ENCODE measurements at regions not wholly inside any gene's neighbourhood (a gene's known extent, or its start where the extent isn't known, plus 50 kb on each side); places are given as distances from the start of the nearest gene placed in this dataset.

- no peaks in the 10 kb centered on the region for H3K9me3 Mint-ChIP-seq
- no peak overlapping the region for H3K4me3 Mint-ChIP-seq
- no peaks in the 10 kb centered on the region for H3K4me1 Mint-ChIP-seq
- no peaks in the 10 kb centered on the region for H3K36me3 Mint-ChIP-seq (ENCODE audit: low read depth)
- H3K27ac Mint-ChIP-seq = no peak overlapping the region
- TF ChIP-seq CTCF (IDR thresholded peaks at IDR 0.05) = no peak
- ChIA-PET POLR2A (no interaction called here), CTCF (no interaction called here)
- peaks cover 9% of the 10 kb centered on the region for H3K27me3 Mint-ChIP-seq
- no peak for DNase-seq
- ATAC-seq (ENCODE audit: low read depth) = no peak
- intact Hi-C loops (cut with micrococcal nuclease) = no loop called here
These were observed 184.8 kb downstream of the TXNL1 start for GRCh38 chr18:56453631-56454030.

- H3K4me3 Mint-ChIP-seq = no peak overlapping the region
These were observed 187.2 kb downstream of the TXNL1 start for GRCh38 chr18:56451188-56451587.

GRCh38 chr18:56448751-56449150 lies 189.6 kb downstream of the TXNL1 start:
- intact Hi-C loops (cut with micrococcal nuclease) = no loop called here
- POLR2A ChIA-PET = no interaction called here
- H3K27me3 Mint-ChIP-seq = peaks cover 3% of the 10 kb centered on the region
- no peaks in the 10 kb centered on the region for H3K4me1 Mint-ChIP-seq
- no peaks in the 10 kb centered on the region for H3K9me3 Mint-ChIP-seq
- H3K27ac Mint-ChIP-seq = no peak overlapping the region
- no peaks in the 10 kb centered on the region for H3K36me3 Mint-ChIP-seq (ENCODE audit: low read depth)
- DNase-seq (no peak), ATAC-seq (ENCODE audit: low read depth) (no peak)
- CTCF ChIA-PET = no interaction called here
- H3K4me3 Mint-ChIP-seq = no peak overlapping the region
- no peak for TF ChIP-seq CTCF (IDR thresholded peaks at IDR 0.05)

More at GRCh38 chr18:56451188-56451587, 187.2 kb downstream of the TXNL1 start:
- DNase-seq (no peak), ATAC-seq (ENCODE audit: low read depth) (no peak)
- H3K27me3 Mint-ChIP-seq = peaks cover 5% of the 10 kb centered on the region
- H3K9me3 Mint-ChIP-seq = no peaks in the 10 kb centered on the region
- H3K4me1 Mint-ChIP-seq = no peaks in the 10 kb centered on the region
- ChIA-PET POLR2A (no interaction called here), CTCF (no interaction called here)
- no peak overlapping the region for H3K27ac Mint-ChIP-seq
- intact Hi-C loops (cut with micrococcal nuclease) = no loop called here
- no peak for TF ChIP-seq CTCF (IDR thresholded peaks at IDR 0.05)
- no peaks in the 10 kb centered on the region for H3K36me3 Mint-ChIP-seq (ENCODE audit: low read depth)

- TF ChIP-seq CTCF (IDR thresholded peaks at IDR 0.05) = no peak
- Mint-ChIP-seq H3K36me3 (ENCODE audit: low read depth) (no peaks in the 10 kb centered on the region), H3K4me1 (no peaks in the 10 kb centered on the region), H3K27ac (no peak overlapping the region), H3K4me3 (no peak overlapping the region), H3K9me3 (peaks cover 6% of the 10 kb centered on the region), H3K27me3 (no peaks in the 10 kb centered on the region)
- ChIA-PET POLR2A (no interaction called here), CTCF (no interaction called here)
- DNase-seq (no peak), ATAC-seq (ENCODE audit: low read depth) (no peak)
- intact Hi-C loops (cut with micrococcal nuclease) = no loop called here
These were observed 193.0 kb downstream of the TXNL1 start for GRCh38 chr18:56445422-56445821.

GRCh38 chr18:56444201-56444600 lies 194.2 kb downstream of the TXNL1 start:
- ATAC-seq (ENCODE audit: low read depth) (no peak), DNase-seq (no peak)
- Mint-ChIP-seq H3K4me1 (no peaks in the 10 kb centered on the region), H3K4me3 (no peak overlapping the region), H3K36me3 (ENCODE audit: low read depth) (no peaks in the 10 kb centered on the region), H3K9me3 (peaks cover 6% of the 10 kb centered on the region), H3K27ac (no peak overlapping the region), H3K27me3 (no peaks in the 10 kb centered on the region)
- intact Hi-C loops (cut with micrococcal nuclease) = no loop called here
- POLR2A ChIA-PET = no interaction called here
- TF ChIP-seq CTCF (IDR thresholded peaks at IDR 0.05) = no peak
- CTCF ChIA-PET = no interaction called here

Measured in activated B cell treated with CpG ODN at 0.5 μM for 24 hours (primary cell).